NCI-H1417 (cell line): ENCODE measurements at regions not wholly inside any gene's neighbourhood (a gene's known extent, or its start where the extent isn't known, plus 50 kb on each side); places are given as distances from the start of the nearest gene placed in this dataset.

Experiments
- DNase-seq, 3 experiments: peaks; one replicate each; lab custom pipeline; 2025; lab: John Stamatoyannopoulos, UW

GRCh38 chr14:34241185-34241711 lies 220.8 kb downstream of the SPTSSA start:
- DNase-seq, result no peak

- DNase-seq, result no peak
These were observed 223.4 kb downstream of the SPTSSA start for GRCh38 chr14:34238610-34239009.

GRCh38 chr14:34237677-34238076 lies 224.4 kb downstream of the SPTSSA start:
- DNase-seq, result no peak

GRCh38 chr14:34237081-34237480 lies 225.0 kb downstream of the SPTSSA start:
- peak in 1 of 3 experiments; percentile 19 for DNase-seq

GRCh38 chr14:34235643-34236300 lies 226.3 kb downstream of the SPTSSA start:
- DNase-seq, result no peak

GRCh38 chr14:34234258-34234657 lies 227.8 kb downstream of the SPTSSA start:
- DNase-seq, result no peak

GRCh38 chr14:34233619-34234018 lies 228.4 kb downstream of the SPTSSA start:
- no peak for DNase-seq

- no peak for DNase-seq
These were observed 229.2 kb downstream of the SPTSSA start for GRCh38 chr14:34232790-34233189.

GRCh38 chr14:34231626-34232025 lies 230.4 kb downstream of the SPTSSA start:
- no peak for DNase-seq

- no peak for DNase-seq
These were observed 232.9 kb downstream of the SPTSSA start for GRCh38 chr14:34229140-34229539.

GRCh38 chr14:34228650-34228976 lies 233.4 kb downstream of the SPTSSA start:
- DNase-seq, result no peak

- DNase-seq, result peak; percentile 64 to 81 (median 72)
These were observed 234.0 kb downstream of the SPTSSA start for GRCh38 chr14:34227834-34228649.

GRCh38 chr14:34224221-34224620 lies 237.8 kb downstream of the SPTSSA start:
- DNase-seq, result peak in 1 of 3 experiments; percentile 30

GRCh38 chr14:34223373-34224148 lies 238.5 kb downstream of the SPTSSA start:
- peak in 1 of 3 experiments; percentile 30 for DNase-seq

- peak in 2 of 3 experiments; percentile 17 to 56 for DNase-seq
These were observed 239.2 kb downstream of the SPTSSA start for GRCh38 chr14:34222867-34223266.

GRCh38 chr14:34222122-34222521 lies 239.9 kb downstream of the SPTSSA start:
- no peak for DNase-seq

GRCh38 chr14:34220921-34221320 lies 241.1 kb downstream of the SPTSSA start:
- no peak for DNase-seq

- no peak for DNase-seq
These were observed 241.7 kb downstream of the SPTSSA start for GRCh38 chr14:34220378-34220706.

- DNase-seq, result no peak
These were observed 242.2 kb downstream of the SPTSSA start for GRCh38 chr14:34219661-34220377.

- DNase-seq, result no peak
These were observed 243.2 kb downstream of the SPTSSA start for GRCh38 chr14:34218881-34219280.

- DNase-seq, result no peak
These were observed 247.1 kb downstream of the SPTSSA start for GRCh38 chr14:34214961-34215360.

- DNase-seq, result no peak
These were observed 248.7 kb downstream of the SPTSSA start for GRCh38 chr14:34213332-34213731.
